SK-N-SH (cell line): ENCODE measurements at regions not wholly inside any gene's neighbourhood (a gene's known extent, or its start where the extent isn't known, plus 50 kb on each side); places are given as distances from the start of the nearest gene placed in this dataset.

ENCODE experiments used
- CHD2 ChIP-seq: fragments of 150-350 bp; IDR thresholded peaks from 2 replicates; pipeline ENCODE4 v1.6.1; 2018; ENCODE audit warnings: low read length; ENCODE audit not compliant: partially characterized antibody
- EP300 ChIP-seq, 2 experiments: IDR thresholded peaks; 2 replicates each; pipeline versions ENCODE4 v1.4.0 to v1.6.1; 2012; ENCODE audit warnings: borderline replicate concordance in 1 of 2, low read depth in 1 of 2, low read length in 1 of 2
- EZH2phosphoT487 ChIP-seq: fragments of 200-600 bp; sonication (generic); IDR thresholded peaks from 2 replicates; pipeline ENCODE4 v1.6.1; 2017; ENCODE audit warnings: low read depth, mixed run types, mild to moderate bottlenecking, antibody characterized with exemption, moderate library complexity, borderline replicate concordance
- FOXJ3 ChIP-seq: sonication (generic); formaldehyde crosslinking; IDR thresholded peaks from 2 replicates; pipeline ENCODE4 v1.5.1; 2020; ENCODE audit warnings: mild to moderate bottlenecking, missing genetic modification reagents
- FOXM1 ChIP-seq: IDR thresholded peaks from 2 replicates; pipeline ENCODE4 v1.4.0; 2012; ENCODE audit warnings: low read depth, mild to moderate bottlenecking
- POLR2AphosphoS5 ChIP-seq: IDR thresholded peaks from 2 replicates; pipeline ENCODE4 v1.6.1; 2012; ENCODE audit warnings: low read depth, low read length
- RAD21 ChIP-seq: IDR thresholded peaks from 2 replicates; pipeline ENCODE4 v1.6.1; 2012; ENCODE audit warnings: mild to moderate bottlenecking, low read length
- RCOR1 ChIP-seq: fragments of 150-350 bp; IDR thresholded peaks from 2 replicates; pipeline ENCODE4 v1.6.1; 2017; ENCODE audit warnings: antibody characterized with exemption, low read length
- RFX5 ChIP-seq: IDR thresholded peaks from 2 replicates; pipeline ENCODE4 v1.6.1; 2012; ENCODE audit warnings: mild to moderate bottlenecking, improper control_type of control experiment, low read length
- SIN3A ChIP-seq: IDR thresholded peaks from 2 replicates; pipeline ENCODE4 v1.6.1; 2012; ENCODE audit warnings: low read depth, mild to moderate bottlenecking, low read length, moderate library complexity, borderline replicate concordance
- TAF1 ChIP-seq: IDR thresholded peaks from 2 replicates; pipeline ENCODE4 v1.6.1; 2012; ENCODE audit warnings: low read depth, mild to moderate bottlenecking, low read length, moderate library complexity, borderline replicate concordance
- TCF12 ChIP-seq: IDR thresholded peaks from 2 replicates; pipeline ENCODE4 v1.4.0; 2012
- TF ChIP-seq, protein P1 (sequence below): fragments of 200-600 bp; sonication (generic); IDR thresholded peaks from 2 replicates; pipeline ENCODE4 v1.6.1; 2017; ENCODE audit warnings: antibody characterized with exemption, mild to moderate bottlenecking, moderate library complexity

DNA sequence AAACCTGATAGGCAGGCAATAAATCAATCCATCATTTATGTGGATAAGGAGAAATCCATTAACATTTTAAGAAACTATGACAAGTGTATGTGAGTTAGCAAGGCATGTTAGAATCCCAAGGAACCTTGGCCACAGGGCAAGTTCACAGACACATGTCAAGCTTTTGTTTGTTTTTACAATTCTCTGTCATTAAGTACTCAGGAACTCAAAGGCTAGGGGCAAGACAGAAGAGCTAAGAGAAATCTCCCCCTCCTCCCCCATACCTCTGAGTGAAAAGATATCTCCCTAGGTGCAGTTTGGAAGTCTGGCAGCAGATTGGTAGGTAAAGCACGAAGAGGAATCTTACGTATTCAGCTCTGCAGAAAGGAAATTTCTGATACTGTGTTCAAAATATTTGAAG lies 348.1 kb downstream of the IRS1 start:
- TF ChIP-seq RCOR1 (no peak), FOXJ3 (CRISPR knock-in tag) (no peak), RFX5 (no peak), EZH2phosphoT487 (no peak), EP300 (IDR thresholded peaks at IDR 0.05; ENCODE audit: borderline replicate concordance in 1 of 2, low read depth in 1 of 2, low read length in 1 of 2) (no peak), RAD21 (no peak), TAF1 (no peak), TCF12 (no peak), SIN3A (no peak), CHD2 (no peak), POLR2AphosphoS5 (no peak), FOXM1 (no peak)
- TF ChIP-seq, protein P1, sequence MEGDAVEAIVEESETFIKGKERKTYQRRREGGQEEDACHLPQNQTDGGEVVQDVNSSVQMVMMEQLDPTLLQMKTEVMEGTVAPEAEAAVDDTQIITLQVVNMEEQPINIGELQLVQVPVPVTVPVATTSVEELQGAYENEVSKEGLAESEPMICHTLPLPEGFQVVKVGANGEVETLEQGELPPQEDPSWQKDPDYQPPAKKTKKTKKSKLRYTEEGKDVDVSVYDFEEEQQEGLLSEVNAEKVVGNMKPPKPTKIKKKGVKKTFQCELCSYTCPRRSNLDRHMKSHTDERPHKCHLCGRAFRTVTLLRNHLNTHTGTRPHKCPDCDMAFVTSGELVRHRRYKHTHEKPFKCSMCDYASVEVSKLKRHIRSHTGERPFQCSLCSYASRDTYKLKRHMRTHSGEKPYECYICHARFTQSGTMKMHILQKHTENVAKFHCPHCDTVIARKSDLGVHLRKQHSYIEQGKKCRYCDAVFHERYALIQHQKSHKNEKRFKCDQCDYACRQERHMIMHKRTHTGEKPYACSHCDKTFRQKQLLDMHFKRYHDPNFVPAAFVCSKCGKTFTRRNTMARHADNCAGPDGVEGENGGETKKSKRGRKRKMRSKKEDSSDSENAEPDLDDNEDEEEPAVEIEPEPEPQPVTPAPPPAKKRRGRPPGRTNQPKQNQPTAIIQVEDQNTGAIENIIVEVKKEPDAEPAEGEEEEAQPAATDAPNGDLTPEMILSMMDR: no peak
